GM10248 (cell line): ENCODE measurements at regions not wholly inside any gene's neighbourhood (a gene's known extent, or its start where the extent isn't known, plus 50 kb on each side); places are given as distances from the start of the nearest gene placed in this dataset.

ENCODE experiments used
- CTCF ChIA-PET: fragments of 300-600 bp; sonication (Branson Sonifier 250); formaldehyde crosslinking; extraction: SDS; loops from one replicate; lab custom pipeline; 2021; ENCODE audit warnings: antibody characterized with exemption; lab: Yijun Ruan, JAX
- POLR2A ChIA-PET: fragments of 350-650 bp; sonication (Branson Sonifier 250); formaldehyde crosslinking; extraction: SDS; loops from one replicate; lab custom pipeline; 2020; ENCODE audit warnings: antibody characterized with exemption; lab: Yijun Ruan, JAX
- DNase-seq: peaks from one replicate; pipeline ENCODE4 v3.0.0; 2012; ENCODE audit errors: extremely low spot score
- TF ChIP-seq, protein P1 (sequence below): IDR thresholded peaks from 2 replicates; pipeline ENCODE4 v1.5.1; 2012; ENCODE audit warnings: mild to moderate bottlenecking, low read depth; ENCODE audit errors: extremely low read depth, missing control alignments, control extremely low read depth

DNA sequence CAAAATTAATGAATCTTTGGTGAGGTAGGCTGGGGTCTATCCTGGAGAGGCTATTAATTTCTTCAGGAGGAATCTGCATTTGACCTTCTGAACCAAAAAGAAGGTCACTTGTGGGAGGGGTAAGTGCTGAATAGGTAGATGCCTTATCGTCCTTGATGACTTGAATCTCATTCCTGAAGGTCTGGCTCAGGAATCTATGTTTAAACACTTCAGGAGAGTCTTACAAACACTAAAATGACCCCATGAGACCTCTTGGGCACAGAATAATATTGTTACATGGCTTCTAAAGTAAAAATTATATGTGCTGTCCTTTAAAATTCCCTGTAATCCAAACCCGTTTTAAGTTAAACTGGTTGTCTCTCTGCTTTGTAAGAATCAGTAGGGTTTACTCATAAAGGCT lies 55.0 kb upstream of the FGGY start:
- ChIA-PET POLR2A (no interaction called here), CTCF (interaction anchor here (1.4 kb wide), 1 partner anchor 17 kb away, joined by 4 read pairs; no protein-coding TSS in a partner anchor)
- DNase-seq = no peak
- TF ChIP-seq, protein P1, sequence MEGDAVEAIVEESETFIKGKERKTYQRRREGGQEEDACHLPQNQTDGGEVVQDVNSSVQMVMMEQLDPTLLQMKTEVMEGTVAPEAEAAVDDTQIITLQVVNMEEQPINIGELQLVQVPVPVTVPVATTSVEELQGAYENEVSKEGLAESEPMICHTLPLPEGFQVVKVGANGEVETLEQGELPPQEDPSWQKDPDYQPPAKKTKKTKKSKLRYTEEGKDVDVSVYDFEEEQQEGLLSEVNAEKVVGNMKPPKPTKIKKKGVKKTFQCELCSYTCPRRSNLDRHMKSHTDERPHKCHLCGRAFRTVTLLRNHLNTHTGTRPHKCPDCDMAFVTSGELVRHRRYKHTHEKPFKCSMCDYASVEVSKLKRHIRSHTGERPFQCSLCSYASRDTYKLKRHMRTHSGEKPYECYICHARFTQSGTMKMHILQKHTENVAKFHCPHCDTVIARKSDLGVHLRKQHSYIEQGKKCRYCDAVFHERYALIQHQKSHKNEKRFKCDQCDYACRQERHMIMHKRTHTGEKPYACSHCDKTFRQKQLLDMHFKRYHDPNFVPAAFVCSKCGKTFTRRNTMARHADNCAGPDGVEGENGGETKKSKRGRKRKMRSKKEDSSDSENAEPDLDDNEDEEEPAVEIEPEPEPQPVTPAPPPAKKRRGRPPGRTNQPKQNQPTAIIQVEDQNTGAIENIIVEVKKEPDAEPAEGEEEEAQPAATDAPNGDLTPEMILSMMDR = no peak

DNA sequence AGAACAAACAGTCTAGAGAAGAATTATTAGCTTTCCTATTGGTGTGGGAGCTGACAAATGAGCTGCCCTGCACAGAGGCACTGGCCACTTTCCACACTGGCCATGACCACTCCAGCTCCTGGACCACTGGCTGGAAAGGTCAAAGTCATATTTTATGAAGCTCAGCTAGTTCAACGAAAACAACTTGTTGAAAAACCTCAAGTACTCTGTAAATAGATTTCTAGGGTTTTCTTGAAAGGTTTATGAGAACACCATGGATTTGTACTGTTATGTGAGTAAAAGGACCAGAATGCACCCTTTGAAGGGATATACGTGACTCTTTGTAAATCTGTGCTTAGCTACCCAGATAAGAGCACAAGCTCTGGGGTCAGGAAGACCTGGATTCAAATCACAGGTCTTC lies 54.5 kb upstream of the FGGY start:
- ChIA-PET CTCF (interaction anchor here (1.4 kb wide), 1 partner anchor 18 kb away, joined by 4 read pairs; no protein-coding TSS in a partner anchor), POLR2A (no interaction called here)
- no peak for DNase-seq
- TF ChIP-seq, protein P1 = no peak

DNA sequence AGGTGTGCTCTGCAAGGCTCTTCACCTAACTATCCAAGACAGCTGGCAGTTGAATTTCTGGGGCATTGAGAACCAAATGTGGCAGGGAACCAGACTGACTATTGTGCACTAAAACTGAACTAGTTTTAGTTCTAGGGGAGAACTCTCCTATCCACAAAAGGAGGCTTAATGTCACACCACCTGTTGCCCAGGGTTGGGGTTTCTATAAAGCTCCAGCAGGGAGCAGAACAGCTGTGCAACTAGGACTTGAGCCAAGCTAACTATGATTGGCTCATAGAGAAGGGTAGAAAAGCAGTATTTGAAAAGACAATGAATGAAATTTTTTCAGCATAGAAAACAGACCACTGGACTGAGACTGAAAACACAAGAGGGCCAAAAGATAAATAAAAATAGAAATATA lies 53.3 kb upstream of the FGGY start:
- ChIA-PET CTCF (no interaction called here), POLR2A (no interaction called here)
- TF ChIP-seq, protein P1 = no peak
- DNase-seq = no peak

DNA sequence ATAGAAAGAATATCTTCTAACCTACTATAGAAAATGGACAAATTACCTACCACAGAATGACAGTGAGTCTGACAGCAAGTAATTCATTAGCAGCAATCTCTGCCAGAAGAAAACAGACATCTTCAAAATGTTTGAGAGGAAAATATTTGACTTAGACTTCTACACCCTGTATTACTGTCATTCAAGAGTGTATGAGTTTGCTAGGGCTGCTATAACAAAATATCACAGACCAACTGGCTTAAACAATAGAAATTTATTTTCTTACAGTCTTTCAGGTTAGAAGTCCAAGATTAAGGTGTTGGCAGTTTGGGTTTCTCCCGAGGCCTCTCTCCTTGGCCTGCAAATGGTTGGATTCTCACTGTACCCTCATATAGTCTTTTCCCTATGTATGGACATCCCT lies 52.9 kb upstream of the FGGY start:
- CTCF ChIA-PET = no interaction called here
- TF ChIP-seq, protein P1 = no peak
- POLR2A ChIA-PET = no interaction called here

DNA sequence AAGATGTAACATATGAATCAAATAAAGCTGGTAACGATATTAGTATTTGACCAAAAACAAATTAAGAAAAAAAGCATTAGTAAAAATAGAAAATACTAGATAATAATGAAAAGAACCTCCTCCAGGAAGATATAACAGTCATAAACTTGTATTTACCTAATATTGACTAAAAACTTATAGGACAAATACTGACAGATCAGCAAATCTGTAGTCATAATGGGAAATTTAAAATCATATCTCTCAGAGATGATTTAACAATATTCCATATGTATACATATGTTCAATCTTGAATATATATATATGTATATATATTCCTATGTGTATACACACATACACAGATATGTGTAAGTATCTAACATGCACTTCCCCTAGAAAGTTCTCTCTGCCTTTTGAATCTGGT lies 52.0 kb upstream of the FGGY start:
- POLR2A ChIA-PET = no interaction called here
- DNase-seq = no peak
- TF ChIP-seq, protein P1 = no peak
- CTCF ChIA-PET = no interaction called here

More for the DNA sequence above, 52.9 kb upstream of the FGGY start:
- no peak for DNase-seq
